Left ventricle myocardium inferior (tissue), 1 donor: ENCODE measurements at regions not wholly inside any gene's neighbourhood (a gene's known extent, or its start where the extent isn't known, plus 50 kb on each side); places are given as distances from the start of the nearest gene placed in this dataset.

Source experiments
- DNase-seq: peaks from one replicate; pipeline ENCODE4 v3.0.0-alpha.2; 2020
- H3K27ac ChIP-seq: fragments of 200-600 bp; replicated peaks from 2 replicates; pipeline ENCODE4 v1.8.0; 2021
- H3K27me3 ChIP-seq: fragments of 200-600 bp; 2 replicates; pipeline ENCODE4 v1.8.0; 2021; ENCODE audit warnings: low read depth
- H3K36me3 ChIP-seq: fragments of 200-600 bp; 2 replicates; pipeline ENCODE4 v1.8.0; 2021
- H3K4me1 ChIP-seq: fragments of 200-600 bp; 2 replicates; pipeline ENCODE4 v1.8.0; 2021
- H3K4me3 ChIP-seq: fragments of 200-600 bp; 2 replicates; pipeline ENCODE4 v1.8.0; 2021; ENCODE audit warnings: mild to moderate bottlenecking, moderate library complexity
- H3K9me3 ChIP-seq: fragments of 200-600 bp; replicated peaks from 2 replicates; pipeline ENCODE4 v1.8.0; 2021
- intact Hi-C: fragments of 100-400 bp; cut with micrococcal nuclease; formaldehyde crosslinking; loops from one replicate; pipeline ENCODE4 v1.11.0; 2022
- TF ChIP-seq, protein P1 (sequence below): fragments of 200-600 bp; IDR thresholded peaks from 2 replicates; pipeline ENCODE4 v1.8.0; 2021; ENCODE audit warnings: antibody characterized with exemption, mild to moderate bottlenecking, borderline replicate concordance
- donor health status: DM: no; HTN: yes; CAD: no; lungs with severe emphysema.

DNA sequence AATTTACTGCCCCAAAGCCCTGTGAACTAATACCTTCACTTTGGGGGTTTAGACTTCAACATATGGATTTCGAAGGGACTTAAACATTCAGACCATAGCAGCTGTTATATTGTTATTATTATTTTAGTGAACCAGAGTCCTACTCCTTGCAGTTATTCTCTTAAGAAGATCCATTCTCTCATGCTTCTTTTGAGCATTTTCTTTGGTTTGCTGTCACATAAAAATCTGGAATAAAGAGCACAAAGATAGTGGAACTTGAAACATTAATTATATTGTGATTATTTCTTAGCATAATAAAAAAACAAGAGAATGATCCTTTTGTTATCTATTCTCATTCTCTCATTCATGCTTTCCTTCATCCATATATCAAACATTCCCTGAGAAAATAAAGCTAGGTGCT lies 166.4 kb upstream of the GBE1 start:
- no peak overlapping the region for H3K4me3 ChIP-seq
- H3K36me3 ChIP-seq: no peaks in the 10 kb centered on the region
- H3K4me1 ChIP-seq: no peaks in the 10 kb centered on the region
- DNase-seq: no peak
- no peaks in the 10 kb centered on the region for H3K9me3 ChIP-seq
- no peaks in the 10 kb centered on the region for H3K27me3 ChIP-seq
- TF ChIP-seq, protein P1, sequence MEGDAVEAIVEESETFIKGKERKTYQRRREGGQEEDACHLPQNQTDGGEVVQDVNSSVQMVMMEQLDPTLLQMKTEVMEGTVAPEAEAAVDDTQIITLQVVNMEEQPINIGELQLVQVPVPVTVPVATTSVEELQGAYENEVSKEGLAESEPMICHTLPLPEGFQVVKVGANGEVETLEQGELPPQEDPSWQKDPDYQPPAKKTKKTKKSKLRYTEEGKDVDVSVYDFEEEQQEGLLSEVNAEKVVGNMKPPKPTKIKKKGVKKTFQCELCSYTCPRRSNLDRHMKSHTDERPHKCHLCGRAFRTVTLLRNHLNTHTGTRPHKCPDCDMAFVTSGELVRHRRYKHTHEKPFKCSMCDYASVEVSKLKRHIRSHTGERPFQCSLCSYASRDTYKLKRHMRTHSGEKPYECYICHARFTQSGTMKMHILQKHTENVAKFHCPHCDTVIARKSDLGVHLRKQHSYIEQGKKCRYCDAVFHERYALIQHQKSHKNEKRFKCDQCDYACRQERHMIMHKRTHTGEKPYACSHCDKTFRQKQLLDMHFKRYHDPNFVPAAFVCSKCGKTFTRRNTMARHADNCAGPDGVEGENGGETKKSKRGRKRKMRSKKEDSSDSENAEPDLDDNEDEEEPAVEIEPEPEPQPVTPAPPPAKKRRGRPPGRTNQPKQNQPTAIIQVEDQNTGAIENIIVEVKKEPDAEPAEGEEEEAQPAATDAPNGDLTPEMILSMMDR: no peak
- intact Hi-C loops: no loop called here
- no peak overlapping the region for H3K27ac ChIP-seq

DNA sequence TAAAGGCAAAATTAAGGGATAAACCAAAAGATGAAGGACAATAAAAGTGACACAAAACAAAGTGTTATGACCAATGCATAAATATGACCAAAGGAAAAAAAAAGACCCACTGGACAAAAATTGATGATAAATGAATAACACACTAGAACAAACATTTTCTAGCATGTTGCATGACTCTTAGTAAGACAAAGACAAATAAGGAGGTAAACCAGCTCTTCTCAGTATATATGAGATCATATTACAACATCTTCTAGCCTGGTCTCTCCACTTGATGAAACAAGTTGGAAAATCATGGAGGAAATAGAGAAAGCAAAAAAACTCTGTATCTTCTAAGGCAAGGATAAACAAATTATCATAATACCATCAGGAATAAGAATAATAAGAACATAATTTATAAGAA lies 163.9 kb upstream of the GBE1 start:
- no peaks in the 10 kb centered on the region for H3K36me3 ChIP-seq
- intact Hi-C loops: no loop called here
- H3K4me3 ChIP-seq: no peak overlapping the region
- no peaks in the 10 kb centered on the region for H3K9me3 ChIP-seq
- no peak overlapping the region for H3K27ac ChIP-seq
- no peaks in the 10 kb centered on the region for H3K27me3 ChIP-seq
- TF ChIP-seq, protein P1: no peak
- no peaks in the 10 kb centered on the region for H3K4me1 ChIP-seq
- no peak for DNase-seq

DNA sequence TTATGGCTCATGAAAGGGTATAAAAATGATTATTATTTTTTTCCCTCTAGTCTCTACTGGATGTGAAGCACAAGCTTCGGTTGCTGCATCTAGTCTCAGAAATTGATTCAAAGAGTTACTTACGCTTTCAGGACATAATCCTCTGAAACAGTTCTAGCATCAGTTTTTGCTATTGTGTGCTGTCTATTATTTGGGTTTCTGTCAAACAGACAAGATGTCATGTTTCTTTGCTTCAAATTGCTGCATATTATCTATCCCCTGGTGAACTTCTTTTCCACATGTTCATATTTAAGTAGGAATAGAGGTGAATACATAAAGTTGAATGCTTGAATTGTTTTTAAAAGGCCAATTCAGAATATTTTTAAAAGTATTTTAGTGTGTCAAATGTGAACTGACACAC lies 161.6 kb upstream of the GBE1 start:
- Histone ChIP-seq H3K27ac (no peak overlapping the region), H3K4me3 (no peak overlapping the region), H3K36me3 (no peaks in the 10 kb centered on the region), H3K27me3 (no peaks in the 10 kb centered on the region), H3K9me3 (no peaks in the 10 kb centered on the region), H3K4me1 (no peaks in the 10 kb centered on the region)
- DNase-seq: no peak
- intact Hi-C loops: no loop called here
- TF ChIP-seq, protein P1: no peak

DNA sequence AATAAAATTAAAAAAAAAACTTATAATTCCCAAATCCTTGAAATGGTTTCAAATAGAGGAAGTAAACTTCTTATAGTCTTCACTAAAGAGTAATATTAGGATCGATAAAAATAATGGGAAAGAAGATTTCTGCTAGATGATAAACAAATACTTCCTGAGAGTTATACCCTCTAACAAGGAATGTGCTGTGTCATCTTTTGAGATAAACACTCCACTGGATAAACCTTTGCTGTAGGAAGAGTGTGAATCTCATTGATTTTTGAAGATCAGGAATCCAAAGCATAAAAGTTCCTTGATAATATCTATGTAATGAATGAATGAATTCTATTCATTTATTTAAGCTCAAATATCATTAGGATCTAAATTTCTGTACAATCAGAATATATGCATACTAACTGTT lies 161.0 kb upstream of the GBE1 start:
- Histone ChIP-seq H3K27me3 (no peaks in the 10 kb centered on the region), H3K9me3 (no peaks in the 10 kb centered on the region), H3K4me3 (no peak overlapping the region), H3K36me3 (no peaks in the 10 kb centered on the region), H3K27ac (no peak overlapping the region), H3K4me1 (no peaks in the 10 kb centered on the region)
- TF ChIP-seq, protein P1: no peak
- DNase-seq: no peak
- intact Hi-C loops: no loop called here

DNA sequence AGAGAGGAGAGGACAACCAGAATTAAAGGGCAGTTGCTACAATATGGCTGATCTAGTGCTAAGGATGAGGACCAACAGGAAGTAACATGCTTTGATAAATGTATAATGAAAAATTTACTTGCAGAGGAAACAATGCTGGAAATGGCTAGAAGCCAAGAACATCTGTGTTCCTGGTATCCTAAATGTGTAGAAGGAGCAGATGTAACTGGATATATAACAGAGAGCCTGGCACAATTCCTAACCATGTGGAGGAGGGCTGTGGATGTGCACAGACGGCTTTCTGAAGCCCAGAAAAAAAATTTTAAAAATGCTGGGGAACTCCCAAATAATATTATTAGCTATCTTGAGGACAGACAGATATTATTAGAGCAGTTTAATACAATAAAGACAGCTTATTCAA lies 159.4 kb upstream of the GBE1 start:
- TF ChIP-seq, protein P1: no peak
- intact Hi-C loops: no loop called here

DNA sequence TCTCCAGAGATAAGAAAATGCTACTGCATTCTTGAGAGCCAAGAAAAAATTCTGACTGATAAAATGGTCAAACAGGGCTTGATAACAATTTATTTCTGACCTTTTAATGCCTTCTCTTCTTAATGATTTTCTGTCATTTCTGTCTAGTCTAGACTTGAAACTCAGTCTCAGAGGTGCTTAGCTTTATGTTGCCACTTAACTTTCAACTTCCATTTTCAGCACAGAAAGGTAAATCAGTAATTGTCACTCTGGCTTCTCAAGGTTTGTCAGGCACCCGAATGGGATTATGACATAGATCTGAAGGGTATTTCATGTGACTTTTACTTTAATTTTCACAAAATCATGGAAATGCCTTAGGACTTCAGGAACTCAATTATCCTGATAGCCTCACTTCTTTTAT lies 155.4 kb upstream of the GBE1 start:
- Histone ChIP-seq H3K9me3 (no peaks in the 10 kb centered on the region), H3K27me3 (no peaks in the 10 kb centered on the region), H3K27ac (no peak overlapping the region), H3K4me1 (no peaks in the 10 kb centered on the region), H3K36me3 (no peaks in the 10 kb centered on the region), H3K4me3 (no peak overlapping the region)
- no peak for DNase-seq
- intact Hi-C loops: no loop called here
- TF ChIP-seq, protein P1: no peak

More for the DNA sequence above, 159.4 kb upstream of the GBE1 start:
- no peaks in the 10 kb centered on the region for H3K4me1 ChIP-seq
- H3K4me3 ChIP-seq: no peak overlapping the region
- no peak overlapping the region for H3K27ac ChIP-seq
- no peaks in the 10 kb centered on the region for H3K36me3 ChIP-seq
- H3K27me3 ChIP-seq: no peaks in the 10 kb centered on the region
- no peaks in the 10 kb centered on the region for H3K9me3 ChIP-seq
- DNase-seq: no peak
